HUES6 (cell line): ENCODE measurements at regions not wholly inside any gene's neighbourhood (a gene's known extent, or its start where the extent isn't known, plus 50 kb on each side); places are given as distances from the start of the nearest gene placed in this dataset.

Experiments
- H3K27ac ChIP-seq: 2 replicates; pipeline ENCODE4 v1.7.0; 2013; ENCODE audit warnings: low read depth, mild to moderate bottlenecking, low read length, inconsistent platforms
- H3K27me3 ChIP-seq: 2 replicates; pipeline ENCODE4 v1.6.1; 2013; ENCODE audit warnings: low read length; ENCODE audit not compliant: control insufficient read depth, insufficient read depth
- H3K36me3 ChIP-seq: 2 replicates; pipeline ENCODE4 v1.6.1; 2013; ENCODE audit warnings: low read length; ENCODE audit not compliant: control insufficient read depth, insufficient read depth
- H3K4me1 ChIP-seq: 2 replicates; pipeline ENCODE4 v1.6.1; 2013; ENCODE audit warnings: low read length; ENCODE audit not compliant: control insufficient read depth, insufficient read depth
- H3K4me3 ChIP-seq: 2 replicates; pipeline ENCODE4 v1.5.1; 2013; ENCODE audit warnings: low read depth, low read length
- H3K9ac ChIP-seq: one replicate; pipeline ENCODE4 v1.6.1; 2013; ENCODE audit warnings: mild to moderate bottlenecking, low read length
- H3K9me3 ChIP-seq: 2 replicates; pipeline ENCODE4 v1.6.1; 2013; ENCODE audit warnings: low read depth, low read length; ENCODE audit not compliant: control insufficient read depth, insufficient read depth

DNA sequence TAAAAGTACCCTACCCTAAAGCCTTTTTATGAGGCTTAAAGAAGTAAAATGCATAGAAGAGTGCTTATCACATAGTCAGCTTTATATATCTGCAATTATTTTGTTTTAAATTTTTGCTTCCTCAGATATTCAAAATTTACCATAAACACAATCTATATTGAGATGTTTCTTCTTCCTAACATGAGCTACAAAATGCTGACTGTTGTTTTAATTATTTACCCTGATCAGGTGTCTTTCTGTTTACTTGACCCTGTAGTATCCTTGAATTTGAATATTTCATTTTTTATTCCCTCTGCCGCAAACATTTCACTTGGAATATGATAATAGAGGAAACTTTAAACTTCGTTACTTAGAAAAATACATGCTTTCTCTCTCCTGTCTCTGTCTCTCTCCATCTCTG is 147.9 kb downstream of the TMX3 start:
- Histone ChIP-seq H3K36me3 (no peaks in the 10 kb centered on the region), H3K27me3 (no peaks in the 10 kb centered on the region), H3K9ac (no peak overlapping the region), H3K9me3 (no peaks in the 10 kb centered on the region), H3K4me1 (peaks cover 25% of the 10 kb centered on the region), H3K4me3 (no peak overlapping the region), H3K27ac (no peak overlapping the region)

DNA sequence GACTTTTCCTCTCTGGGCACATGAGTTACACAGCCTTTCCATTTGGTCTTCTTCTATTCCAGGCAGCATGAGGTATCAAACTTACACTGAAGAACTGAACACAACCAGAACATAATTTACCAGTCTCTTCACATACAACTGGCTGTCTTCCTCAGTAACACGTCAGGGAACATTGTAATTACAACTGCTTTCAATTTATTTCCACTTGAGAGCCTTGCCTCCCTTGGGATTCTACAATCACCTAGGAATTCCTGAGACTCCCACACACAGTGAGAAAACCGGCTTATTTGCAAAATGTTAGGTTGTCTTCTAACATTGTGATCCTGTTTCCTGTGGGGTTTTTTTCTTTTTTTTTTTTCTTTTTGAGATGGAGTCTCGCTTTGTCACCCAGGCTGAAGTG is 149.9 kb downstream of the TMX3 start:
- Histone ChIP-seq H3K36me3 (no peaks in the 10 kb centered on the region), H3K9me3 (no peaks in the 10 kb centered on the region), H3K4me3 (no peak overlapping the region), H3K27me3 (no peaks in the 10 kb centered on the region), H3K4me1 (peaks cover 27% of the 10 kb centered on the region), H3K27ac (no peak overlapping the region), H3K9ac (no peak overlapping the region)

DNA sequence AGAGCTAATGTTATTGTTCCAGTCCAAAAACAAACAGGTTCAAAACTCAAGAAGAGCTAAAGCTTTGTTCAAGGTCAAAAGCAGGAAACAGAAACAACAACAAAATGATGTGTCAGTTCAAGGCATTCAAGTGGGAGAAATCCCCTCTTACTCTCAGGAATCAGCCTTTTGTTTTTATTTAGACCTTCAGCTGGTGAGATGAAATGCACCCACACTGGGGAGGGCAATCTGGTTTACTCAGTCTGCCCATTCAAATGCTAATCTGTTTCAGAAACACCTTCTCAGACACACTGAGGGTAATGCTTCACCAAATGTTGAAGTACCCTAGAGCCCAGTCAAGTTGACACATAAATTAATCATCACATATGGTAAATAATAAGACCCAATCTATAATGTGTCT is 150.6 kb downstream of the TMX3 start:
- Histone ChIP-seq H3K27ac (no peak overlapping the region), H3K4me3 (no peak overlapping the region), H3K4me1 (peaks cover 27% of the 10 kb centered on the region), H3K36me3 (no peaks in the 10 kb centered on the region), H3K9ac (no peak overlapping the region), H3K9me3 (no peaks in the 10 kb centered on the region), H3K27me3 (no peaks in the 10 kb centered on the region)

DNA sequence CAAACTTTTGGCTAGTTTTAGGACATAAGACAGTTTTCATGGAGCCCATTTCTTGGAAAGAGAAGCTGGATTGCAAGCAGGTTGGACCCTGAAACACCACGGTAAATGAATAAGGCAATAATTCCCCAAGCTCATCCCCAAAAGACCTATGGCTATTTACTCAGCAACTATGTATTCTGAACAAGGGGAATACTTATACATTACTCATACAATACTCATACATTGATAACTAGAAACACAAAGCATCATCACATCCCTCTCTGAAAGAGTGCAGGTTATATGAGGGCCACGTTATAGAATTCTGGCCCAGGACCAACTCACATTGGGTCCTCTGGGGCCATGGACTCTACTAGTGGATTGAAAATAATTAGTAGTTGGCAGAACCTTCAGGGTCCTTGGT is 154.8 kb downstream of the TMX3 start:
- Histone ChIP-seq H3K9ac (no peak overlapping the region), H3K36me3 (no peaks in the 10 kb centered on the region), H3K27ac (no peak overlapping the region), H3K27me3 (no peaks in the 10 kb centered on the region), H3K4me3 (no peak overlapping the region), H3K9me3 (no peaks in the 10 kb centered on the region), H3K4me1 (peaks cover 27% of the 10 kb centered on the region)

DNA sequence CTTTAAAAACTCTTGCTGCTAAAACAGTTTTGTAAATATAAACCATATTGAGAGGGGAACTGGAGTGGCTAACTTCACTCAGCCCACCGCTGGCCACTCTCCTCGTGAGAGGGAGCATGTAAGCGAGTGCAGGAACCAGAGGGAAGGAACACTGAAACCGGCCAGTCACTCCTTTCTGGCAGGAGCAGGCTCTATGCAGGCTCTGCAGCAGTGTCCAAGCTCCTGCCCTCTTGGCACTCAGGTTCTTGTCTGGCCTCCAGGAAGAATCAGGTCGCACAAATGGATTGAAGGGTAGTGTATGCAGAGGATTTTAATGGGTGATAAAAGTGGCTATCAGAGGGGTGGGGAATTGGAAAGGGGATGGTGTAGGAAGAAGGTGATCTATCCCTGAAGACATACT is 157.7 kb downstream of the TMX3 start:
- Histone ChIP-seq H3K9me3 (no peaks in the 10 kb centered on the region), H3K4me3 (no peak overlapping the region), H3K27me3 (no peaks in the 10 kb centered on the region), H3K4me1 (peaks cover 3% of the 10 kb centered on the region; the same call in 1 of the 2 replicates), H3K27ac (no peak overlapping the region), H3K36me3 (no peaks in the 10 kb centered on the region), H3K9ac (no peak overlapping the region)

DNA sequence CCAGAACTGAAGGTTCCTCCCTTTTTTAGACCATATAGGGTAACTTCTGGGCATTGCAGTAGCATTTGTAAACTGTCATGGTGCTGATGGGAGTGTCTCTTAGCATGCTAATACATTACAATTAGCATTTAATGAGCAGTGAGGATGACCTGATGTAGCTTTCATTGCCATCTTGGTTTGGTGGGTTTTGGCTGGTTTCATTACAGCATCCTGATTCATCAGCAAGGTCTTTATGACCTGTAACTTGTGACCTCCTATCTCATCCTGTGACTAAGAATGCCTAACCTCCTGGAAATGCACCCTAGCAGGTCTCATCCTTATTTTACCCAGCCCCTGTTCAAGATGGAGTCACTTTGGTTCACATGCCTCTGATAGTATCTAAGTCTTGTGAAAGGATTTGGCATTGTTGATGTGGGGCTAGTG is 159.0 kb downstream of the TMX3 start:
- H3K4me3 ChIP-seq = no peak overlapping the region

DNA sequence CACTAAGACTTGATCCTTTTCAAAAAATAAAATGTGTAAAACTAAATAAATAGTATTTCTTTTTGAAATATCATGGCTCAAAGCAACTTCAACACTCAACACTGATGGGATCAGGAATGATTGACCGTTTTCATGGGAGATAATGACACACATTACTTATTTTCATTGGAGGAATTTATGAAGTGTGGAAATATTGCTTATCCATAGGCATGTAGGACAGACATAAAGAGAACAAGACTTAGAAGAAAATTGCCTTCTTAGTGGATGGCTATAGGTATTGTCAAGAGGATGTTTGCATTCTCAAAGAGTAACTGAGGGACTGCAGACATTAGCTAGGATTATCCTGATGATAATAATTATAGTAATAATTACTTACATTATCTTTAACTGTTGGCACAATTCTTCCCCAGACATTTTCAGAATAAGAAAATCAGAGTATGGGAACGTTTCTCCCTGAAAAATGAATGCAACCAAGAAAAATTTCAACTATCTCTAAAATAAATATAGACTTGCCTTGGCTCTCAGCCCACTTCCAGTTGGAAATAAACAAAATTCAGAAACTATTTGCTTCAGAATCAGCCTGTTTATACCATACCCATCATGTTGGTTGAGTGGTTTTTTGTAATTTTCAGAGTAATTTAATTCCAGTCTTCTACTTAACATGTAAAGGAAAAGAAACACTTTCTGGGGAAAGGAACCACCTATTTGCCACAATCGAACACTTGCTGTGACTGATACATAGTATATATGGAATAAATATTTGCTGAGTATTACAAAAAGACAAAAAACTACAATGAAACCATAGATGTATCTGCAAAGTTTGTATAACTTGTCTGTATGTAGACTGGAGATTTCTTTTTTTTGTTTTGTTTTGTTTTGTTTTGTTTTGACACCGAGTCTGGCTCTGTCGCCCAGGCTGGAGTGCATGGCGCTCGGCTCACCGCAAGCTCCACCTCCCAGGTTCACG is 165.7 kb downstream of the TMX3 start:
- Histone ChIP-seq H3K4me3 (no peak overlapping the region), H3K36me3 (no peaks in the 10 kb centered on the region), H3K9me3 (no peaks in the 10 kb centered on the region), H3K27me3 (no peaks in the 10 kb centered on the region), H3K9ac (no peak overlapping the region), H3K27ac (no peak overlapping the region), H3K4me1 (no peaks in the 10 kb centered on the region)

More for the DNA sequence above, 159.0 kb downstream of the TMX3 start:
- H3K27ac ChIP-seq = no peak overlapping the region
- H3K4me1 ChIP-seq = no peaks in the 10 kb centered on the region
- H3K9ac ChIP-seq = no peak overlapping the region
- no peaks in the 10 kb centered on the region for H3K27me3 ChIP-seq
- no peaks in the 10 kb centered on the region for H3K36me3 ChIP-seq
- H3K9me3 ChIP-seq = no peaks in the 10 kb centered on the region

DNA sequence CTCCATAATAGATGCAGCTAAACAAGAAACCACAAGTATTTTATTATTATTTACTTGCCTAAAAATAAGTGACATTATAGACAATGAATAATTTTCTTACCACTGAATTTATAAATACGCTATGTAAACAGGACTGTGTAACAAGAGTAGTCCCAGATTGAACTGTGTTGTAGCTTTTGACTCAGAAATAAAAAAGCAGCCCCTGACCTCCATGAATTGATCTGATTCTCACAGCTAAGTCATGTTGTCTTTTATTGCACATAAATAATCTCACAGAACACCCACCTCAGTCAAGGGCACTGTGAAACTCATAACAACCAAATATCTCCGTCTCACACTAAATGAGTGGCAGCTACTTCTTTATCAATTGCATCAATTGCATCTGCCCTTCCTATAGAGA is 171.6 kb downstream of the TMX3 start:
- no peak overlapping the region for H3K9ac ChIP-seq
- H3K4me1 ChIP-seq = no peaks in the 10 kb centered on the region
- no peak overlapping the region for H3K4me3 ChIP-seq
- no peaks in the 10 kb centered on the region for H3K27me3 ChIP-seq
- H3K9me3 ChIP-seq = no peaks in the 10 kb centered on the region
- H3K36me3 ChIP-seq = no peaks in the 10 kb centered on the region
- no peak overlapping the region for H3K27ac ChIP-seq

DNA sequence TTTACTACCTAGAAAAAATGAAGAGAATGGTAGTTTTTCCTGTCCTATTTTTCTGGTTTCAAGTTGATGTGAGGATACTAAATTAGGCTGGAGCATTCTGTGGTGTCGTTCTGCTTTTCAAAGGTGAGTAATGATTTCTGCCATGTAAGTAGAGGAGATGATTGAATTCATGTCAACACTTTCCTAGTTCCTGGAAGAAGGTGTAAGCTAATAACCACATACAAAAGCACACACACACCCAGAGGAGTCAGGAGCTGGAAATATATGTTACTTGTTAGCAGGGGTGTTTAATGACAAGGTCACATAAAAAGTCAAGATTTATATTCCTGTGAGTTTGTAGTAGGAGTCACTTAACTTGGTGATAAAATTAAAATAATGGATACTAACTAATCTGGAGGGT is 172.1 kb downstream of the TMX3 start:
- Histone ChIP-seq H3K36me3 (no peaks in the 10 kb centered on the region), H3K27me3 (no peaks in the 10 kb centered on the region), H3K4me1 (no peaks in the 10 kb centered on the region), H3K4me3 (no peak overlapping the region), H3K27ac (no peak overlapping the region), H3K9me3 (no peaks in the 10 kb centered on the region), H3K9ac (no peak overlapping the region)

DNA sequence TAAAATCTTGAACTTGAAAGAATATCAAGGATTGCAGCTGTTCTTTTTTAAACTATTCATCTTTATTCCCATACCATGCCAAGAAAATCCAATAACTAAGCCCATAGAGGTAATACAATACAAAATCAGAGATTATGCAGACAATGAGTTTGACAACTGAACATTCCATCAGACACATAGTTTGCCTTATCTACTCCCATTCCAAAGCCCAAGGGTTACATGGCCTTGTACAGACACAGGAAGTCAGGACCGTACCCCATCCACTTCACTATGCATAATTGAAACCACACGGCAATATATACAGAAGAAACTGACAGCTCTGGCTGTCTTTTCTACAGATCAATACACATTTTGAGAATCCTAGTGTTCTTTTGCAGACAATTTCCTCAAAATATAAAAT is 181.3 kb downstream of the TMX3 start:
- peaks cover 3% of the 10 kb centered on the region; the same call in 1 of the 2 replicates for H3K4me1 ChIP-seq

DNA sequence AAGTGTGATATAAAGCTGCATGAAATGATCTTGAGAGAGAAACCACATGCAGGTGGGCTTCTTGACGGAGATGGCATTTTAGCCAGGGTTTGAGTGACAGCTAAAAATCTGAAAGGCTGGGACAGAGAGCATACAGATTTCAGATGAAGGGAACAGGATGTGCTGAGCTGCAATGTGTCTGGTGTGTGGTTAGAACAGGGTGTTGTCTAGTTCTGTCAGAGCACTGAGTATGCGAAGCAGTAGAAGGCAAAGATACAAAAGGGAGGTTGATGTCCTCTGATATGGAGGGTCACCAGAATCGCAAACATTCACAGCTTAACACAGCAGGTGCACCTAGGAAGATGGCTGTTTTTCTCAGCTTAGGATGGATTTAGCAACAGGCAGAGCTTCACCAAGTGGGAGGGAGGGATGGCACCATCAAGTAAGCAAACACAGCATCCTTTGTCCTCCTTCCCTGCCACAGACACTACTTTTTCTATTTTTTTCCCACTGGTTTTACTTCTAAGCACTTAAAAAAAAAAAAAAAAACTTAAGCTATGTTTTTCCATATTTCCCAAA is 182.5 kb downstream of the TMX3 start:
- no peaks in the 10 kb centered on the region for H3K9me3 ChIP-seq
- H3K9ac ChIP-seq = no peak overlapping the region
- H3K36me3 ChIP-seq = no peaks in the 10 kb centered on the region
- H3K27me3 ChIP-seq = no peaks in the 10 kb centered on the region
- no peak overlapping the region for H3K27ac ChIP-seq
- no peak overlapping the region for H3K4me3 ChIP-seq
- H3K4me1 ChIP-seq = peaks cover 3% of the 10 kb centered on the region; the same call in 1 of the 2 replicates

More for the DNA sequence above, 181.3 kb downstream of the TMX3 start:
- no peak overlapping the region for H3K4me3 ChIP-seq
- H3K27me3 ChIP-seq = no peaks in the 10 kb centered on the region
- H3K27ac ChIP-seq = no peak overlapping the region
- H3K9me3 ChIP-seq = no peaks in the 10 kb centered on the region
- H3K9ac ChIP-seq = no peak overlapping the region
- H3K36me3 ChIP-seq = no peaks in the 10 kb centered on the region
